Left ventricle myocardium inferior (tissue), 1 donor: ENCODE measurements at regions not wholly inside any gene's neighbourhood (a gene's known extent, or its start where the extent isn't known, plus 50 kb on each side); places are given as distances from the start of the nearest gene placed in this dataset.

Experiments
- DNase-seq: peaks from one replicate; pipeline ENCODE4 v3.0.0-alpha.2; 2020
- H3K27ac ChIP-seq: fragments of 200-600 bp; replicated peaks from 2 replicates; pipeline ENCODE4 v1.8.0; 2021
- H3K27me3 ChIP-seq: fragments of 200-600 bp; 2 replicates; pipeline ENCODE4 v1.8.0; 2021; ENCODE audit warnings: low read depth
- H3K36me3 ChIP-seq: fragments of 200-600 bp; 2 replicates; pipeline ENCODE4 v1.8.0; 2021
- H3K4me1 ChIP-seq: fragments of 200-600 bp; 2 replicates; pipeline ENCODE4 v1.8.0; 2021
- H3K4me3 ChIP-seq: fragments of 200-600 bp; 2 replicates; pipeline ENCODE4 v1.8.0; 2021; ENCODE audit warnings: mild to moderate bottlenecking, moderate library complexity
- H3K9me3 ChIP-seq: fragments of 200-600 bp; replicated peaks from 2 replicates; pipeline ENCODE4 v1.8.0; 2021
- CTCF ChIP-seq: fragments of 200-600 bp; IDR thresholded peaks from 2 replicates; pipeline ENCODE4 v1.8.0; 2021; ENCODE audit warnings: antibody characterized with exemption, mild to moderate bottlenecking, borderline replicate concordance
- intact Hi-C: fragments of 100-400 bp; cut with micrococcal nuclease; formaldehyde crosslinking; loops from one replicate; pipeline ENCODE4 v1.11.0; 2022
- donor health status: DM: no; HTN: yes; CAD: no; lungs with severe emphysema.

DNA sequence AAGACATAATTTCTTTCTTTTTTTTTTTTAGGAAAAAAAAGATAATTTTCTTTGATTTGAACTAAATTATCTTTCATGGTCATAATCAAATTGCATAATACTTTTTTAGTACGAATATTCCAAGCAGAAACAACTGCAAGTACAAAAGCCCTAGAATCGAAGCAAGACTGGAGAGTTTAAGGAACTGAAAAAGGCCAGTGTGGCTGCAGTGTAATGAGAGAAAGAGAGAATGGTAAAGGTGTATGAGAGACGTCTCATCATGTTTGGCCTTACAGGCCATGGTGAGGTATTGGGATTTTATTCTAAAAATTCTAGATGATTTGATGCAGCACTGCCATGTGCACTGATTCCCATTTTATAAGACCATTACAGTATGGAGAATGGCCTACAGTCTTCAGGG lies 180.9 kb downstream of the SUCNR1 start:
- no peak for DNase-seq
- Histone ChIP-seq H3K27me3 (no peaks in the 10 kb centered on the region), H3K27ac (no peak overlapping the region), H3K9me3 (no peaks in the 10 kb centered on the region), H3K4me3 (no peak overlapping the region), H3K36me3 (no peaks in the 10 kb centered on the region), H3K4me1 (no peaks in the 10 kb centered on the region)
- no peak for TF ChIP-seq CTCF
- intact Hi-C loops = no loop called here

- H3K36me3 ChIP-seq = no peaks in the 10 kb centered on the region
- no peaks in the 10 kb centered on the region for H3K27me3 ChIP-seq
- no peak overlapping the region for H3K4me3 ChIP-seq
- no peak overlapping the region for H3K27ac ChIP-seq
- H3K4me1 ChIP-seq = no peaks in the 10 kb centered on the region
- intact Hi-C loops = no loop called here
- no peaks in the 10 kb centered on the region for H3K9me3 ChIP-seq
- TF ChIP-seq CTCF = no peak
- no peak for DNase-seq
These were observed 182.6 kb downstream of the SUCNR1 start for GRCh38 chr3:152056073-152056472.

GRCh38 chr3:152056481-152056880 lies 183.0 kb downstream of the SUCNR1 start:
- no peak for TF ChIP-seq CTCF
- Histone ChIP-seq H3K27ac (no peak overlapping the region), H3K27me3 (no peaks in the 10 kb centered on the region), H3K4me1 (no peaks in the 10 kb centered on the region), H3K4me3 (no peak overlapping the region), H3K36me3 (no peaks in the 10 kb centered on the region), H3K9me3 (no peaks in the 10 kb centered on the region)
- intact Hi-C loops = no loop called here
- no peak for DNase-seq

- DNase-seq = no peak
- intact Hi-C loops = no loop called here
- TF ChIP-seq CTCF = no peak
These were observed 183.5 kb downstream of the SUCNR1 start for GRCh38 chr3:152056987-152057386.

DNA sequence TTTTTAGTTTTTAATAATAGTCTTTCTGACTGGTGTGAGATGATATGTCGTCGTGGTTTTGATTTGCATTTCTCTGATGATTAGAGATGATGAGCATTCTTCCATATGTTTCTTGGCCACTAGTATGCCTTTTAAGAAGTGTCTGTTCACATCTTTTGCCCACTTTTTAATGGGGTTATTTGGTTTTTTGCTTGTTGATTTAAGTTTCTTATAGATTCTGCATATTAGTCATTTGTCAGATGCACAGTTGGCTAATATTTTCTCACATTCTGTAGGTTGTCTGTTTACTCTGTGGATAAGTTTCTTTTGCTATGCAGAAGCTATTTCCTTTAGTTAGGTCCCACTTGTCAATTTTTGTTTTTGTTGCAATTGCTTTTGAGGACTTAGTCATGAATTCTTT lies 185.4 kb downstream of the SUCNR1 start:
- no peaks in the 10 kb centered on the region for H3K27me3 ChIP-seq
- no peak for TF ChIP-seq CTCF
- no peak overlapping the region for H3K4me3 ChIP-seq
- H3K36me3 ChIP-seq = no peaks in the 10 kb centered on the region
- no peak overlapping the region for H3K27ac ChIP-seq
- no peaks in the 10 kb centered on the region for H3K4me1 ChIP-seq
- no peaks in the 10 kb centered on the region for H3K9me3 ChIP-seq
- intact Hi-C loops = no loop called here
- no peak for DNase-seq

More at GRCh38 chr3:152056987-152057386, 183.5 kb downstream of the SUCNR1 start:
- H3K4me1 ChIP-seq = no peaks in the 10 kb centered on the region
- H3K4me3 ChIP-seq = no peak overlapping the region
- no peak overlapping the region for H3K27ac ChIP-seq
- no peaks in the 10 kb centered on the region for H3K9me3 ChIP-seq
- H3K36me3 ChIP-seq = no peaks in the 10 kb centered on the region
- no peaks in the 10 kb centered on the region for H3K27me3 ChIP-seq

GRCh38 chr3:152060701-152061100 lies 187.3 kb downstream of the SUCNR1 start:
- no peak overlapping the region for H3K4me3 ChIP-seq
- intact Hi-C loops = no loop called here
- no peak for DNase-seq
- TF ChIP-seq CTCF = no peak
- no peaks in the 10 kb centered on the region for H3K4me1 ChIP-seq
- H3K9me3 ChIP-seq = no peaks in the 10 kb centered on the region
- no peak overlapping the region for H3K27ac ChIP-seq
- H3K36me3 ChIP-seq = no peaks in the 10 kb centered on the region
- no peaks in the 10 kb centered on the region for H3K27me3 ChIP-seq
